K562 (cell line): ENCODE measurements at regions not wholly inside any gene's neighbourhood (a gene's known extent, or its start where the extent isn't known, plus 50 kb on each side); places are given as distances from the start of the nearest gene placed in this dataset.

Source experiments
- ATAC-seq: fragments of 200-7000 bp; cut with Tn5 transposase; 3 replicates; pipeline ENCODE4 v1.9.1; 2020; ENCODE audit warnings: moderate library complexity
- BruUV-seq: library from RNA; stranded (reverse); fragments of 400-500 nt; replicated peaks from 2 replicates; lab custom pipeline; 2021; lab: Mats Ljungman, UMichigan
- CTCF ChIA-PET: fragments of 300-600 bp; formaldehyde crosslinking; extraction: SDS; loops from one replicate; lab custom pipeline; 2021; ENCODE audit warnings: low intra/inter-chr PET ratio; lab: Yijun Ruan, JAX
- POLR2A ChIA-PET: fragments of 300-600, 350-650 bp; sonication (Branson Sonifier 250); formaldehyde crosslinking; extraction: SDS; loops from one replicate; lab custom pipeline; 2021; ENCODE audit warnings: antibody characterized with exemption, inconsistent platforms; lab: Yijun Ruan, JAX
- DNase-seq, 4 experiments: peaks; one replicate each; pipeline versions ENCODE4 v3.0.0 to v3.0.0-alpha.2; 2011 to 2018; ENCODE audit warnings: low spot score in 3 of 4, mixed read lengths in 3 of 4; ENCODE audit errors: extremely low read depth in 1 of 4
- FAIRE-seq: peaks from 2 replicates; lab custom pipeline; 2011; peaks lifted over from hg19 to GRCh38; lab: Jason Lieb, UNC
- H2AFZ ChIP-seq: 2 replicates; pipeline ENCODE4 v1.6.0; 2011; ENCODE audit warnings: low read depth, low read length, control low read depth, inconsistent platforms
- H3K27ac ChIP-seq: fragments of 200-600 bp; 3 replicates; pipeline ENCODE4 v1.8.0; 2011; ENCODE audit warnings: low read depth, mild to moderate bottlenecking, control low read depth, inconsistent platforms, low read length, moderate library complexity, mixed read lengths; ENCODE audit errors: extremely low read depth
- H3K27me3 ChIP-seq, 2 experiments: fragments of 300-600 bp in 1 of 2; 2 replicates in 1 of 2; 3 replicates in 1 of 2; pipeline versions ENCODE4 v1.6.0 to v1.8.0; 2011; ENCODE audit warnings: inconsistent platforms in 2 of 2, low read length in 2 of 2, mild to moderate bottlenecking in 1 of 2, mixed read lengths in 1 of 2, moderate library complexity in 1 of 2; ENCODE audit not compliant: control insufficient read depth in 2 of 2, insufficient read depth in 2 of 2
- H3K36me3 ChIP-seq: fragments of 300-600 bp; 3 replicates; pipeline ENCODE4 v1.8.0; 2011; ENCODE audit warnings: mild to moderate bottlenecking, low read length, inconsistent platforms; ENCODE audit not compliant: control insufficient read depth, insufficient read depth
- H3K4me1 ChIP-seq, 2 experiments: fragments of 200-600 bp in 1 of 2; replicated peaks in 1 of 2; 2 replicates in 1 of 2; 3 replicates in 1 of 2; pipeline versions ENCODE4 v1.5.1 to v1.8.0; 2011; ENCODE audit warnings: inconsistent platforms in 2 of 2, low read length in 2 of 2, mild to moderate bottlenecking in 1 of 2, mixed read lengths in 1 of 2, moderate library complexity in 1 of 2; ENCODE audit not compliant: control insufficient read depth in 2 of 2, insufficient read depth in 2 of 2
- H3K4me2 ChIP-seq: 2 replicates; pipeline ENCODE4 v1.6.1; 2011; ENCODE audit warnings: low read length, control low read depth, inconsistent platforms, mixed read lengths; ENCODE audit not compliant: insufficient read depth
- H3K4me3 ChIP-seq: fragments of 200-600 bp; sonication (generic), shearing (Covaris generic); 2 replicates; pipeline ENCODE4 v1.5.1; 2016; ENCODE audit warnings: control low read depth, inconsistent platforms
- H3K79me2 ChIP-seq: fragments of 200-600 bp; 3 replicates; pipeline ENCODE4 v1.8.0; 2011; ENCODE audit warnings: low read length, inconsistent platforms; ENCODE audit not compliant: control insufficient read depth, insufficient read depth
- H3K9ac ChIP-seq, 2 experiments: 2 replicates each; pipeline versions ENCODE4 v1.6.0 to v1.6.1; 2011; ENCODE audit warnings: low read depth in 2 of 2, low read length in 2 of 2, control low read depth in 1 of 2, inconsistent platforms in 1 of 2, mild to moderate bottlenecking in 1 of 2, mixed read lengths in 1 of 2; ENCODE audit not compliant: insufficient read depth in 1 of 2
- H3K9me1 ChIP-seq: one replicate; pipeline ENCODE4 v1.6.0; 2011; ENCODE audit warnings: inconsistent platforms, mild to moderate bottlenecking, low read length, moderate library complexity; ENCODE audit not compliant: control insufficient read depth, insufficient read depth
- H3K9me3 ChIP-seq: replicated peaks from 2 replicates; pipeline ENCODE4 v1.5.1; 2011; ENCODE audit warnings: low read depth, low read length, inconsistent platforms; ENCODE audit not compliant: control insufficient read depth, insufficient read depth
- H4K20me1 ChIP-seq: replicated peaks from 2 replicates; pipeline ENCODE4 v1.6.1; 2011; ENCODE audit warnings: low read length, inconsistent platforms, mixed read lengths; ENCODE audit not compliant: control insufficient read depth, insufficient read depth
- ARID2 ChIP-seq: fragments of 450-650 bp; IDR thresholded peaks from 2 replicates; pipeline ENCODE4 v1.6.1; 2017; ENCODE audit warnings: antibody characterized with exemption, mild to moderate bottlenecking
- HMGN3 ChIP-seq: IDR thresholded peaks from 2 replicates; pipeline ENCODE4 v1.6.1; 2011; ENCODE audit warnings: borderline replicate concordance, low read depth, mild to moderate bottlenecking, mixed read lengths, low read length; ENCODE audit not compliant: insufficient read length; ENCODE audit errors: extremely low read depth
- NFE2 ChIP-seq: IDR thresholded peaks from 2 replicates; pipeline ENCODE4 v1.6.1; 2014; ENCODE audit warnings: antibody characterized with exemption, low read depth
- RBM22 ChIP-seq: fragments of 200-400 bp; formaldehyde crosslinking; IDR thresholded peaks from 2 replicates; pipeline ENCODE4 v1.6.1; 2018; ENCODE audit warnings: low read length, low read depth; ENCODE audit not compliant: poor library complexity, severe bottlenecking
- WGBS: fragments of 100-300 bp; shearing (Covaris generic); methylation state at CpG from one replicate; pipeline ENCODE4 v1.1.6; 2016; ENCODE audit warnings: low coverage, mixed read lengths; ENCODE audit not compliant: insufficient coverage; ENCODE audit errors: missing lambda C conversion rate; 5-methylcytosine and 5-hydroxymethylcytosine counted together
- in situ Hi-C: fragments of 300-500 bp; cut with MboI; formaldehyde crosslinking; loops from 4 replicates; pipeline ENCODE4 v1.15.0; 2018; ENCODE audit warnings: inconsistent platforms, mixed read lengths
- intact Hi-C: fragments of 100-400 bp; cut with micrococcal nuclease; formaldehyde crosslinking; loops from 2 replicates; pipeline ENCODE4 v1.14.2; 2022
- TF ChIP-seq, protein P1 (sequence below): sonication (generic); formaldehyde crosslinking; IDR thresholded peaks from 2 replicates; pipeline ENCODE4 v1.8.0; 2023; ENCODE audit warnings: mild to moderate bottlenecking, missing genetic modification reagents
- TF ChIP-seq, protein P2 (sequence below): sonication (generic); formaldehyde crosslinking; IDR thresholded peaks from 2 replicates; pipeline ENCODE4 v1.8.1; 2023; ENCODE audit warnings: mild to moderate bottlenecking, missing genetic modification reagents
- TF ChIP-seq, protein P3 (sequence below): fragments of 450-650 bp; formaldehyde crosslinking; IDR thresholded peaks from 2 replicates; pipeline ENCODE4 v1.4.0; 2022; ENCODE audit warnings: missing genetic modification characterization
- TF ChIP-seq, protein P4 (sequence below): fragments of 450-650 bp; IDR thresholded peaks from 2 replicates; pipeline ENCODE4 v1.6.1; 2016; ENCODE audit warnings: low read depth

DNA sequence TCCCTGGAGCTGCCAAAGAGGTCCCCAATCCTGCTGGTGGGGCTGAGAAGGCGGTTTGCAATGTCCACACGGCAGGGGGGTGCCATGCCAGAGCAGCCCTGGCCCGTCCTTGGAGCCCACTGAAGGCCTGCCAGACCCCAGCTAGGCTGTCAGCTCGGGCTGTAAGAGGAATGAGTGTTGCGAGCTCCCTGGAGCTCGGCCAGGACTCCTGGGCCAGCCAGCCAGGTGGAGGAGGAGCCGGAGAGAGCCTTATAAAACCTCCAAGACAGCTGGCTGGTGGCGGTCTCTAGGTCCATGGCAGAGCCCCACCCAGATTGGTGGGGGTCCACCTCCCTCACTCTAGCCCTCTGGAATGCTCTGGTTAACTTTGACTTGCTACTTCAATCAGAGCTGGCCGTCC is 55.1 kb upstream of the CALN1 start:
- intact Hi-C loops (no loop called here), in situ Hi-C loops (no loop called here)
- Histone ChIP-seq H3K9me1 (no peaks in the 10 kb centered on the region), H3K27me3 (peaks cover 2 to 33% of the 10 kb centered on the region in 2 experiments; a peak in 3 of 5 replicates), H3K4me1 (peaks cover 0 to 3% of the 10 kb centered on the region in 2 experiments; a peak in 1 of 5 replicates), H4K20me1 (no peaks in the 10 kb centered on the region), H3K9ac (no peak overlapping the region), H3K36me3 (no peaks in the 10 kb centered on the region), H3K4me3 (no peak overlapping the region), H3K27ac (no peak overlapping the region), H2AFZ (no peak overlapping the region), H3K79me2 (no peaks in the 10 kb centered on the region), H3K4me2 (no peak overlapping the region), H3K9me3 (no peaks in the 10 kb centered on the region)
- ChIA-PET CTCF (no interaction called here), POLR2A (interaction anchor here (0.5 to 1.2 kb wide), 2 partner anchors 27 to 33 kb away, joined by 3 read pairs; no protein-coding TSS in a partner anchor)
- no peak; the same call in 2 of the 3 replicates for ATAC-seq
- no peak for DNase-seq
- no peak for FAIRE-seq
- 3% methylated on average over 9 of the region's 9 CpGs for WGBS
- no TSS peak for BruUV-seq
- TF ChIP-seq, protein P1, sequence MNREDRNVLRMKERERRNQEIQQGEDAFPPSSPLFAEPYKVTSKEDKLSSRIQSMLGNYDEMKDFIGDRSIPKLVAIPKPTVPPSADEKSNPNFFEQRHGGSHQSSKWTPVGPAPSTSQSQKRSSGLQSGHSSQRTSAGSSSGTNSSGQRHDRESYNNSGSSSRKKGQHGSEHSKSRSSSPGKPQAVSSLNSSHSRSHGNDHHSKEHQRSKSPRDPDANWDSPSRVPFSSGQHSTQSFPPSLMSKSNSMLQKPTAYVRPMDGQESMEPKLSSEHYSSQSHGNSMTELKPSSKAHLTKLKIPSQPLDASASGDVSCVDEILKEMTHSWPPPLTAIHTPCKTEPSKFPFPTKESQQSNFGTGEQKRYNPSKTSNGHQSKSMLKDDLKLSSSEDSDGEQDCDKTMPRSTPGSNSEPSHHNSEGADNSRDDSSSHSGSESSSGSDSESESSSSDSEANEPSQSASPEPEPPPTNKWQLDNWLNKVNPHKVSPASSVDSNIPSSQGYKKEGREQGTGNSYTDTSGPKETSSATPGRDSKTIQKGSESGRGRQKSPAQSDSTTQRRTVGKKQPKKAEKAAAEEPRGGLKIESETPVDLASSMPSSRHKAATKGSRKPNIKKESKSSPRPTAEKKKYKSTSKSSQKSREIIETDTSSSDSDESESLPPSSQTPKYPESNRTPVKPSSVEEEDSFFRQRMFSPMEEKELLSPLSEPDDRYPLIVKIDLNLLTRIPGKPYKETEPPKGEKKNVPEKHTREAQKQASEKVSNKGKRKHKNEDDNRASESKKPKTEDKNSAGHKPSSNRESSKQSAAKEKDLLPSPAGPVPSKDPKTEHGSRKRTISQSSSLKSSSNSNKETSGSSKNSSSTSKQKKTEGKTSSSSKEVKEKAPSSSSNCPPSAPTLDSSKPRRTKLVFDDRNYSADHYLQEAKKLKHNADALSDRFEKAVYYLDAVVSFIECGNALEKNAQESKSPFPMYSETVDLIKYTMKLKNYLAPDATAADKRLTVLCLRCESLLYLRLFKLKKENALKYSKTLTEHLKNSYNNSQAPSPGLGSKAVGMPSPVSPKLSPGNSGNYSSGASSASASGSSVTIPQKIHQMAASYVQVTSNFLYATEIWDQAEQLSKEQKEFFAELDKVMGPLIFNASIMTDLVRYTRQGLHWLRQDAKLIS (CRISPR knock-in tag), result no peak
- TF ChIP-seq, protein P2, sequence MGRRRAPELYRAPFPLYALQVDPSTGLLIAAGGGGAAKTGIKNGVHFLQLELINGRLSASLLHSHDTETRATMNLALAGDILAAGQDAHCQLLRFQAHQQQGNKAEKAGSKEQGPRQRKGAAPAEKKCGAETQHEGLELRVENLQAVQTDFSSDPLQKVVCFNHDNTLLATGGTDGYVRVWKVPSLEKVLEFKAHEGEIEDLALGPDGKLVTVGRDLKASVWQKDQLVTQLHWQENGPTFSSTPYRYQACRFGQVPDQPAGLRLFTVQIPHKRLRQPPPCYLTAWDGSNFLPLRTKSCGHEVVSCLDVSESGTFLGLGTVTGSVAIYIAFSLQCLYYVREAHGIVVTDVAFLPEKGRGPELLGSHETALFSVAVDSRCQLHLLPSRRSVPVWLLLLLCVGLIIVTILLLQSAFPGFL (CRISPR knock-in tag), result no peak
- no peak for TF ChIP-seq RBM22
- TF ChIP-seq, protein P3, sequence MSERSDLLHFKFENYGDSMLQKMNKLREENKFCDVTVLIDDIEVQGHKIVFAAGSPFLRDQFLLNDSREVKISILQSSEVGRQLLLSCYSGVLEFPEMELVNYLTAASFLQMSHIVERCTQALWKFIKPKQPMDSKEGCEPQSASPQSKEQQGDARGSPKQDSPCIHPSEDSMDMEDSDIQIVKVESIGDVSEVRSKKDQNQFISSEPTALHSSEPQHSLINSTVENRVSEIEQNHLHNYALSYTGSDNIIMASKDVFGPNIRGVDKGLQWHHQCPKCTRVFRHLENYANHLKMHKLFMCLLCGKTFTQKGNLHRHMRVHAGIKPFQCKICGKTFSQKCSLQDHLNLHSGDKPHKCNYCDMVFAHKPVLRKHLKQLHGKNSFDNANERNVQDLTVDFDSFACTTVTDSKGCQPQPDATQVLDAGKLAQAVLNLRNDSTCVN (CRISPR knock-in tag), result no peak
- no peak for TF ChIP-seq HMGN3
- TF ChIP-seq, protein P4, sequence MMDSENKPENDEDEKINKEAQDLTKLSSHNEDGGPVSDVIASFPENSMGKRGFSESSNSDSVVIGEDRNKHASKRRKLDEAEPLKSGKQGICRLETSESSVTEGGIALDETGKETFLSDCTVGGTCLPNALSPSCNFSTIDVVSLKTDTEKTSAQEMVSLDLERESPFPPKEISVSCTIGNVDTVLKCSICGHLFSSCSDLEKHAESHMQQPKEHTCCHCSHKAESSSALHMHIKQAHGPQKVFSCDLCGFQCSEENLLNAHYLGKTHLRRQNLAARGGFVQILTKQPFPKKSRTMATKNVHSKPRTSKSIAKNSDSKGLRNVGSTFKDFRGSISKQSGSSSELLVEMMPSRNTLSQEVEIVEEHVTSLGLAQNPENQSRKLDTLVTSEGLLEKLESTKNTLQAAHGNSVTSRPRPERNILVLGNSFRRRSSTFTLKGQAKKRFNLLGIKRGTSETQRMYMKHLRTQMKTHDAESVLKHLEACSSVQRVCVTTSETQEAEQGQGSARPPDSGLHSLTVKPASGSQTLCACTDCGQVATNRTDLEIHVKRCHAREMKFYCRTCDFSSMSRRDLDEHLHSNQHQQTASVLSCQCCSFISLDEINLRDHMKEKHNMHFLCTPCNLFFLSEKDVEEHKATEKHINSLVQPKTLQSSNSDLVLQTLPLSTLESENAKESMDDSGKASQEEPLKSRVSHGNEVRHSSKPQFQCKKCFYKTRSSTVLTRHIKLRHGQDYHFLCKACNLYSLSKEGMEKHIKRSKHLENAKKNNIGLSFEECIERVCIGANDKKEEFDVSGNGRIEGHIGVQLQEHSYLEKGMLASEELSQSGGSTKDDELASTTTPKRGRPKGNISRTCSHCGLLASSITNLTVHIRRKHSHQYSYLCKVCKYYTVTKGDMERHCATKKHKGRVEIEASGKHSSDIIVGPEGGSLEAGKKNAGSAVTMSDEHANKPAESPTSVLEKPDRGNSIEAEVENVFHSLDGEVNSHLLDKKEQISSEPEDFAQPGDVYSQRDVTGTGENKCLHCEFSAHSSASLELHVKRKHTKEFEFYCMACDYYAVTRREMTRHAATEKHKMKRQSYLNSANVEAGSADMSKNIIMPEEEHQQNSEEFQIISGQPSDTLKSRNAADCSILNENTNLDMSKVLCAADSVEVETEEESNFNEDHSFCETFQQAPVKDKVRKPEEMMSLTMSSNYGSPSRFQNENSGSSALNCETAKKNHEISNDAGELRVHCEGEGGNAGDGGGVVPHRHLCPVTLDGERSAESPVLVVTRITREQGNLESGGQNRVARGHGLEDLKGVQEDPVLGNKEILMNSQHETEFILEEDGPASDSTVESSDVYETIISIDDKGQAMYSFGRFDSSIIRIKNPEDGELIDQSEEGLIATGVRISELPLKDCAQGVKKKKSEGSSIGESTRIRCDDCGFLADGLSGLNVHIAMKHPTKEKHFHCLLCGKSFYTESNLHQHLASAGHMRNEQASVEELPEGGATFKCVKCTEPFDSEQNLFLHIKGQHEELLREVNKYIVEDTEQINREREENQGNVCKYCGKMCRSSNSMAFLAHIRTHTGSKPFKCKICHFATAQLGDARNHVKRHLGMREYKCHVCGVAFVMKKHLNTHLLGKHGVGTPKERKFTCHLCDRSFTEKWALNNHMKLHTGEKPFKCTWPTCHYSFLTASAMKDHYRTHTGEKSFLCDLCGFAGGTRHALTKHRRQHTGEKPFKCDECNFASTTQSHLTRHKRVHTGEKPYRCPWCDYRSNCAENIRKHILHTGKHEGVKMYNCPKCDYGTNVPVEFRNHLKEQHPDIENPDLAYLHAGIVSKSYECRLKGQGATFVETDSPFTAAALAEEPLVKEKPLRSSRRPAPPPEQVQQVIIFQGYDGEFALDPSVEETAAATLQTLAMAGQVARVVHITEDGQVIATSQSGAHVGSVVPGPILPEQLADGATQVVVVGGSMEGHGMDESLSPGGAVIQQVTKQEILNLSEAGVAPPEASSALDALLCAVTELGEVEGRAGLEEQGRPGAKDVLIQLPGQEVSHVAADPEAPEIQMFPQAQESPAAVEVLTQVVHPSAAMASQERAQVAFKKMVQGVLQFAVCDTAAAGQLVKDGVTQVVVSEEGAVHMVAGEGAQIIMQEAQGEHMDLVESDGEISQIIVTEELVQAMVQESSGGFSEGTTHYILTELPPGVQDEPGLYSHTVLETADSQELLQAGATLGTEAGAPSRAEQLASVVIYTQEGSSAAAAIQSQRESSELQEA, result no peak
- no peak for TF ChIP-seq ARID2
- no peak for TF ChIP-seq NFE2
